GM12892 (cell line): ENCODE measurements at regions not wholly inside any gene's neighbourhood (a gene's known extent, or its start where the extent isn't known, plus 50 kb on each side); places are given as distances from the start of the nearest gene placed in this dataset.

ENCODE experiments used
- POLR2A ChIP-seq: IDR thresholded peaks from 2 replicates; pipeline ENCODE4 v1.6.1; 2011; ENCODE audit warnings: low read depth, low read length, control low read depth
- POLR2AphosphoS5 ChIP-seq: IDR thresholded peaks from 2 replicates; pipeline ENCODE4 v1.6.1; 2011; ENCODE audit warnings: low read depth, low read length, control low read depth

- TF ChIP-seq POLR2AphosphoS5 (no peak), POLR2A (no peak)
Observed at GRCh38 chr4:38461342-38461741, 202.7 kb upstream of the KLF3 start.
